ENCODE measurements at regions not wholly inside any gene's neighbourhood (a gene's known extent, or its start where the extent isn't known, plus 50 kb on each side); places are given as distances from the start of the nearest gene placed in this dataset.

DNA sequence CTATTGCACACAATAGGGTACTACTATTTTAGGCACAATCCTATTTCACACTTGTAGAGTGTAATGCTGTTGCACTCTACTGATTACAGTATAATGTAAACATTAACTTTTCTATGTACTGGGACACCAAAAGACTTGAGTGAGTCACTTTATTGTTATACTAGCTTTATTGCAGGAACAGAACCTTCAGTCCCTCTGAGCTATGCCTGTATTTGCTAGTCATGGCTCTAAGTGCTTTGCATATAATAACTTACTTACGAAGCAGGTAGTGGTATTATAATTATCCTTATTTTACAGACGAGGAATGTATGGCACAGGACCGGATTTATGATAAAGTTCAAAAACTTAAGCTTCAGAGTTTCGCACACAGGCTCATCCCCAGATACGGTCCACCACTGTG is 106.6 kb upstream of the SLC6A6 start:
- no peak overlapping the region for H2AFZ ChIP-seq (ENCODE audit: low read length)
- H3K9me3 ChIP-seq (ENCODE audit: low read length): no peaks in the 10 kb centered on the region
- no peaks in the 10 kb centered on the region for H3K9me2 ChIP-seq (ENCODE audit: low read depth, low read length)
- TF ChIP-seq, protein P1, sequence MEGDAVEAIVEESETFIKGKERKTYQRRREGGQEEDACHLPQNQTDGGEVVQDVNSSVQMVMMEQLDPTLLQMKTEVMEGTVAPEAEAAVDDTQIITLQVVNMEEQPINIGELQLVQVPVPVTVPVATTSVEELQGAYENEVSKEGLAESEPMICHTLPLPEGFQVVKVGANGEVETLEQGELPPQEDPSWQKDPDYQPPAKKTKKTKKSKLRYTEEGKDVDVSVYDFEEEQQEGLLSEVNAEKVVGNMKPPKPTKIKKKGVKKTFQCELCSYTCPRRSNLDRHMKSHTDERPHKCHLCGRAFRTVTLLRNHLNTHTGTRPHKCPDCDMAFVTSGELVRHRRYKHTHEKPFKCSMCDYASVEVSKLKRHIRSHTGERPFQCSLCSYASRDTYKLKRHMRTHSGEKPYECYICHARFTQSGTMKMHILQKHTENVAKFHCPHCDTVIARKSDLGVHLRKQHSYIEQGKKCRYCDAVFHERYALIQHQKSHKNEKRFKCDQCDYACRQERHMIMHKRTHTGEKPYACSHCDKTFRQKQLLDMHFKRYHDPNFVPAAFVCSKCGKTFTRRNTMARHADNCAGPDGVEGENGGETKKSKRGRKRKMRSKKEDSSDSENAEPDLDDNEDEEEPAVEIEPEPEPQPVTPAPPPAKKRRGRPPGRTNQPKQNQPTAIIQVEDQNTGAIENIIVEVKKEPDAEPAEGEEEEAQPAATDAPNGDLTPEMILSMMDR (IDR thresholded peaks at IDR 0.05; ENCODE audit: low read length): no peak
- no peak for TF ChIP-seq EZH2 (IDR thresholded peaks at IDR 0.05; ENCODE audit: borderline replicate concordance, low read length)
- H3K36me3 ChIP-seq (ENCODE audit: insufficient read depth, low read length): no peaks in the 10 kb centered on the region
- H3K4me1 ChIP-seq (ENCODE audit: insufficient read depth, low read length, severe bottlenecking): no peaks in the 10 kb centered on the region
- no peak overlapping the region for H3K9ac ChIP-seq (ENCODE audit: low read length)
- H3K27me3 ChIP-seq (ENCODE audit: insufficient read depth, low read length): peaks cover 6% of the 10 kb centered on the region; the same call in 1 of the 2 replicates
- H3K27ac ChIP-seq (ENCODE audit: low read depth, low read length, poor library complexity, severe bottlenecking): no peak overlapping the region
- no peaks in the 10 kb centered on the region for H3K79me2 ChIP-seq (ENCODE audit: insufficient read depth, low read length)
- H4K20me1 ChIP-seq (ENCODE audit: insufficient read depth, low read length): no peaks in the 10 kb centered on the region
- no peak overlapping the region for H3K4me3 ChIP-seq (ENCODE audit: low read depth, low read length, poor library complexity, severe bottlenecking)
- no peaks in the 10 kb centered on the region for H3F3A ChIP-seq (ENCODE audit: insufficient read depth, low read length)
- H3K4me2 ChIP-seq (ENCODE audit: low read length): no peak overlapping the region

DNA sequence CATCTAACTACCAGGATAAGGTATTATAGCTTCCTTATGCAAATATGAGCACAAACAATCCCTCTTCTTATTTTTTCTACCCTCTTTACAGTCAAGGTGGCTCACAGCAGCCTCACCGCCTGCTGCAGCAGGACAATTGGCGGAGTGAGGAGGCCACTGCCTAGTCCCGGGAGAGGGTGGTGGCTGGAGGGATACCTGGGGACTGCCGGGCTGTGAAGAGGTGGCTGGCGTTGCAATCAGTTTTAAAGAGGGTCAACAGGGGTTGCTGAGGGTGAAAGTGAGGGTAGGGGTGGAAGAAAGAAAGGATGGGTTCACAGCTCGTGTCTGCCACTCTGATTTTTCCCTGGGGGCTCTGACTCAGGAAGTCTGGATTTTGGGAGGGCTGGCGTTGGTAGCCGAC is 105.1 kb upstream of the SLC6A6 start:
- Histone ChIP-seq H3K4me3 (ENCODE audit: low read depth, low read length, poor library complexity, severe bottlenecking) (no peak overlapping the region), H3K9me3 (ENCODE audit: low read length) (no peaks in the 10 kb centered on the region), H3K9ac (ENCODE audit: low read length) (no peak overlapping the region), H4K20me1 (ENCODE audit: insufficient read depth, low read length) (no peaks in the 10 kb centered on the region), H3K27me3 (ENCODE audit: insufficient read depth, low read length) (peaks cover 6% of the 10 kb centered on the region; the same call in 1 of the 2 replicates), H3K9me2 (ENCODE audit: low read depth, low read length) (no peaks in the 10 kb centered on the region), H3K4me1 (ENCODE audit: insufficient read depth, low read length, severe bottlenecking) (no peaks in the 10 kb centered on the region), H3F3A (ENCODE audit: insufficient read depth, low read length) (no peaks in the 10 kb centered on the region), H3K79me2 (ENCODE audit: insufficient read depth, low read length) (no peaks in the 10 kb centered on the region), H3K27ac (ENCODE audit: low read depth, low read length, poor library complexity, severe bottlenecking) (no peak overlapping the region), H2AFZ (ENCODE audit: low read length) (no peak overlapping the region), H3K4me2 (ENCODE audit: low read length) (no peak overlapping the region), H3K36me3 (ENCODE audit: insufficient read depth, low read length) (no peaks in the 10 kb centered on the region)
- TF ChIP-seq, protein P1 (IDR thresholded peaks at IDR 0.05; ENCODE audit: low read length): no peak
- TF ChIP-seq EZH2 (IDR thresholded peaks at IDR 0.05; ENCODE audit: borderline replicate concordance, low read length): no peak

- no peaks in the 10 kb centered on the region for H3K79me2 ChIP-seq (ENCODE audit: insufficient read depth, low read length)
- H3K9me3 ChIP-seq (ENCODE audit: low read length): no peaks in the 10 kb centered on the region
- no peaks in the 10 kb centered on the region for H4K20me1 ChIP-seq (ENCODE audit: insufficient read depth, low read length)
- TF ChIP-seq, protein P1 (IDR thresholded peaks at IDR 0.05; ENCODE audit: low read length): no peak
- no peaks in the 10 kb centered on the region for H3F3A ChIP-seq (ENCODE audit: insufficient read depth, low read length)
- H3K4me1 ChIP-seq (ENCODE audit: insufficient read depth, low read length, severe bottlenecking): no peaks in the 10 kb centered on the region
- H3K4me2 ChIP-seq (ENCODE audit: low read length): no peak overlapping the region
- no peak overlapping the region for H3K9ac ChIP-seq (ENCODE audit: low read length)
- H3K9me2 ChIP-seq (ENCODE audit: low read depth, low read length): no peaks in the 10 kb centered on the region
- no peak overlapping the region for H3K4me3 ChIP-seq (ENCODE audit: low read depth, low read length, poor library complexity, severe bottlenecking)
- peaks cover 6% of the 10 kb centered on the region; the same call in 1 of the 2 replicates for H3K27me3 ChIP-seq (ENCODE audit: insufficient read depth, low read length)
- no peaks in the 10 kb centered on the region for H3K36me3 ChIP-seq (ENCODE audit: insufficient read depth, low read length)
- no peak overlapping the region for H2AFZ ChIP-seq (ENCODE audit: low read length)
- no peak overlapping the region for H3K27ac ChIP-seq (ENCODE audit: low read depth, low read length, poor library complexity, severe bottlenecking)
These were observed 104.6 kb upstream of the SLC6A6 start for GRCh38 chr3:14297784-14298236.
